ENCODE measurements at regions not wholly inside any gene's neighbourhood (a gene's known extent, or its start where the extent isn't known, plus 50 kb on each side); places are given as distances from the start of the nearest gene placed in this dataset.

DNA sequence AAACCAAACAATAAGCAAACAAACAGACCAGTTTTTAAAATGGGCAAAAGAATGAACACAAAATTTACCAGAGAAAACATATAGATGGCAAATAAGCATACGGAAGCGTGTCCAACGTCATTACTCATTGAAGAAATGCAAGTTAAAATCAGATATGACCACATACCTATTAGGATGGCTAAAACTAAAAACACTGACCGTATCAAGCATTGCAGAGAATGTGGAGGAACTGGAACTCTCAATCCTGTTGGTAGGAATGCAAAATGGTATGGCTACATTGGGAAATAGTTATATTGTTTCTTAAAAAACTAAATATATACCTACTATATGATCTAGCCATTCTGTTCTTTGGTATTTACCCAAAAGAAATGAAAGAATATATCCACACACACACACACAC is 129.4 kb upstream of the ACO1 start:
- DNase-seq (ENCODE audit: low read depth in 2 of 3, low spot score in 1 of 3) = no peak

DNA sequence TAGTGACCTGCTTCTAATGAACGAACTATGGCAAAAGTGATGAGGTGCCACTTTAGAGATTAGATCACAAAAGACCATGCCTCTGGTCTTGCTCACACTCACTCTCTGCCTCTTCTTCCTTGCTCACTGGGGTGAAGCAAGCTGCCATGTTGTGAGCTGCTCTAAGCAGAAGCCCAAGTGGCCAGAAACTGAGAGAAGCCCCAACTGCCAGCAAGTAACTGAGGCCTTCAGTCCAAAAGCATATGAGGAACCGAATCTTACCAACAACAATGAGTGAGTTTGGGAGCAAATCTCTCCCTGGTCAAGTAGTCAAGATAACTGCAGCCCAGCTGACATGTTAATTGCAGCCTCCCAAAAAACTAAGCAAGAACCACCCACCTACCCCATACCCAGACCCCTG is 126.0 kb upstream of the ACO1 start:
- DNase-seq (ENCODE audit: low read depth in 2 of 3, low spot score in 1 of 3) = no peak

DNA sequence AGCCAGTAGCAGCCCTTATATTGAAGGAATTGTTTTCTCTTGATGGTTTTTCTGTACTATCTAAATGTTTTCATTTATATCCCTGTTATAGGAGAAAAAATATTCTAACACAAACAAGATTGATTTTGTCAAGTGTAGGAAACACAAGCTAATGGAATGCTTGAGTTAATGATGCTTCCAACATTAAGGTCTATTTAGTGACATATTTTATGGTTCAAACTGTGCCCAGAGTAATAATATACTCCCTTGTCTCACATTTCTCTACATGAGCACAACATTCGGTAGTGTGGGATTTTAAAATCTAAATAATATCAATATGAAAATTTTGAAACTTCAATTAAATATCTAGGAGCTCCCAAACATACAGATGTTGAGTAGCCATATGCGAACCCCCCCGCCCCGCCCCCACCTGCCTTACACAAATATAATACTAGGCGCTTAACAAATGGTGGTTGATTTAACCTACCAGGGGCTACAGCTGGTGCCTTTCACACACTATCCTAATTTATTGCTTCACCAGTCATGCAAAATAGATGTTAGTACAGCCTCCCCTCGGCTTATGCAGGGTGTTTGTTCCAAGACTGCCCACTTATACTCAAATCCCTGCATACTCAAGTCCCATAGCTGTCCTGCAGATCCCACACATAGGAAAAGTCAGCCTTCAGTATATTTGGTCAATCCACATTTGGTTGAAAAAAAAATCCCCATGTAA is 124.1 kb upstream of the ACO1 start:
- no peak for DNase-seq (ENCODE audit: low read depth in 2 of 3, low spot score in 1 of 3)

DNA sequence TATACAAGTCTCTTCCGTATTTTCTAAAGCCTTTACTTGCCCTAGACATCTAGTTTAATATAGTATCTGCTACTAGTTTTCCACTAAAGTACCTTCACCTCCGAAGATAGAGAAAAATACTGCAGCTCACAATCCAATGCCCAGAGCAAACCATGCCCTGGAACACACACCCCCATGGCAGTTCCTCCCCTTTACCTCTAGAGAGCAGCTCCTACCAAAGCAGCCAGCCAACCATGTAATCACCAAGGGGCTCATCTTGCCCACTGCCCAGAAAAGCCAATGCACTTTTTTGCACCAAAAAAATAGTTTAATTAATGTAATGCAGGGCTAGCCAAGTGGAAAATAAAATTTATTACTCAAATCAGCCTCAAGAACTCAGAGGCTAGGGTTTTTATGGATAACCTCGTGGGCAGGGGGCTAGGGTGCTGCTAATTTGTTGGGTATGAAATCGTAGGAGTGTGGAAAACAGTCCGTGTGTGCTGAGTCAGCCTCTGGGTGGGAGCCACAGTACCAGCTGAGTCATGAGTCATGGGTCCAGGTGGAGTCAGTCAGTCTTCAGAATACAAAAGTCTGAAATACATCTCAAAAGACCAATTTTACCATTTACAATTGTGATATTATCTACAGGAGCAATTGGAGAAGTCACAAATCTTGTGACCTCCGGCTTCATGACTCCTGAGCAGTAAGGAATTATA is 120.1 kb upstream of the ACO1 start:
- DNase-seq (ENCODE audit: low read depth in 2 of 3, low spot score in 1 of 3) = no peak

DNA sequence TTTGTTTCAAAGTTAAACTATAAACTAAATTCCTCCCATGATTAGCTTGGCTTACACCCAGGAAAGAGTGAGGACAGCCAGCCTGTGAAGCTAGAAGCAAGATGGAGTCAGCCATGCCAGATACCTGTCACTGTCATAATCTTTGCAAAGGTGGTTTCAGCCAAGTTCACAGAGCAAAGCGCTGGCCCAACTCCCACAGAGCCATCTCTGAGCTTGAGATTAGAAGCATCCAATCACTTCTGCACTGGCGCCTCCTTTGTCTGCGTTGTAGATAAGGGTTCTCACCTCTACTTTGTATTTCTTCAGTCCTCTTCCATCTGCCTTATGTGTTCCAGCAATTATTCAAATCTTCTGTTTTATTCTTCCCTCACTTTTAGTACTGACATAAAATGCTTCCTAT is 119.4 kb upstream of the ACO1 start:
- DNase-seq (ENCODE audit: low read depth in 2 of 3, low spot score in 1 of 3) = no peak

DNA sequence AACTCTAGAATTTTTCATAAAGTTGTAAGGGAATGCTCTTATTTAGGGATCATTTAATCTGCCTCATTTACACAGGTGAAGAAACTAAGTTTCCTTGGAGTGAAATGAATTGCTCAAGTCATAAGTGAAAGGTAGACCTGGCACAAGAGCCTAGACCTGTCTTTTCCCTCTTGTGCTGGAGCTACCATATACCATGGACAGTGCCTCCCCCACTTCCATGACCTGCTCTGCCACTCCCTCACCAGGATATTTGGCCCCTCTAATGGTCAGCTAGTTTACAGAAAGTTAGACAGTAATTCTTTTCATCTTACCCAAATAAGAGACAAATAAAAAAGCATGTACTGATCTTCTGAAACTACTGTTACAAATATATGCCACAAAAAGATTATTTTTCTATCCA is 105.5 kb upstream of the ACO1 start:
- DNase-seq (ENCODE audit: low read depth in 2 of 3, low spot score in 1 of 3) = no peak

DNA sequence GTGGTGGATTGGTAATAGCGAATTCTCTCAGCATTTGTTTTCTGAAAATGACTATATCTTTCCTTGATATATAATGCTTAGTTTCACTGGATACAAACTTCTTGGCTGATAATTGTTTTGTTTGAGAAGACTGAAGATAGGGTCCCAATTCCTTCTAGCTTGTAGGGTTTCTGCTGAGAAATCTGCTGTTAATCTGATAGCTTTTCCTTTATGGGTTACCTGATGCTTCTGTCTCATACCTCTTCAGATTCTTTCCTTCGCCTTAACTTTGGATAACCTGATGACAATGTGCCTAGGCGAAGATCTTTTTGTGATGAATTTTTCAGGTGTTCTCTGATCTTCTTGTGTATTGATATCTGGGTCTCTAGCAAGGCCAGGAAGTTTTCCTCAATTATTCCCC is 94.7 kb upstream of the ACO1 start:
- DNase-seq (ENCODE audit: low read depth in 2 of 3, low spot score in 1 of 3) = no peak

DNA sequence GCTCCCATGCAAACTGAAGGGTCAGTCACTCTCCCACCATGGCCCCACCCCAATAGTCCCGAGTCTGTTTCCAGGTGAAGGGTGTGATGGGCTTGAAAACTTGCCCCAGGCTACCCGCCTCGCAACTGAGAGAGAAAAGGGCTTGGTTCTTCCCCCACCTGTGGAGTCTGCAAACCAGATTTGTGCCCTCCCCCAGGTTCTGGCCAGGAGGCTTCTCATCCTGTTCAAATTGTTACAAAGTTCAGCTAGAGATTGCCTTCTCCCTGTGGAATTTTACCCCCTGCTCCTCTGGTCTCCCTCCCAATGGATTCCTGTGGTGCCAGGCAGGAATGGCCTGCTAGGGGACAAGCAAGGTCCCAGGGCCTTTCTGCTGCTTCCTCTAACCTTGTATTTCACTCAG is 93.1 kb upstream of the ACO1 start:
- no peak for DNase-seq (ENCODE audit: low read depth in 2 of 3, low spot score in 1 of 3)

DNA sequence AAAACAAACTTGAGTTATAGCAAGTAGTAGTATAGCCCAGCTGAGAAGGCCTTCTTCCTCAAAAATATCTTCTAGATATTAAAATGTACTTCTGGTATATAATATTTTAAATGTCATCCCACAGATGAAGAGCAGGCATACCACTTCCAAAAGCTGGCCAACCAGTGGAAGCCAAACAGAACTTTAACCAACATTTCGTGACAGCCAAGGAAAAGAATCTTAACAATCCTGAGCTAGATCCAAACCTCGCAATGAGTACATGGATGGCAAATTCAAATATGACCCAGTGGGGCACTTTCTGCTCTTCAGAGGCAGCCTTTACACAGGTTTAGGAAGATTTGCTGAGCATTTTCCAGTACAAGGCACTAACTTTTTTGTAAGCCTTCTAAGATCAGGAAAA is 91.8 kb upstream of the ACO1 start:
- DNase-seq (ENCODE audit: low read depth in 2 of 3, low spot score in 1 of 3) = no peak

DNA sequence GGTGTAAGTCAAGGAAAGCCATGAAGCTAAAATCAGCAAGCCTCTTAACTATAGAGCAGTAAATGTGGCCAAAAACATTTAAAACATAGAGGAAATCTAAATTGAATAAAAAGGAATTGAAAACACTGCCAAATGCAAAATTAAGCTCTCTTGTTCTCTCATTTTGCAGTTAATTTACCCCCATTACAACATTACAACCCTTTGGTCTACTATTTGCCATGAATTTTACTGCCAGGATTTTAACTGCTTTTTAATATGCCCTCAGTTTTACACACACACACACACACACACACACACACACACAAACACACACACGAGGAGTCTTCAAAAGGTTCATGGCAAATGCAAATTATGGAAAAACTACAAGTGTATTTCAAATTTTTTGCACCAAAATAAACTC is 91.4 kb upstream of the ACO1 start:
- no peak for DNase-seq (ENCODE audit: low read depth in 2 of 3, low spot score in 1 of 3)

DNA sequence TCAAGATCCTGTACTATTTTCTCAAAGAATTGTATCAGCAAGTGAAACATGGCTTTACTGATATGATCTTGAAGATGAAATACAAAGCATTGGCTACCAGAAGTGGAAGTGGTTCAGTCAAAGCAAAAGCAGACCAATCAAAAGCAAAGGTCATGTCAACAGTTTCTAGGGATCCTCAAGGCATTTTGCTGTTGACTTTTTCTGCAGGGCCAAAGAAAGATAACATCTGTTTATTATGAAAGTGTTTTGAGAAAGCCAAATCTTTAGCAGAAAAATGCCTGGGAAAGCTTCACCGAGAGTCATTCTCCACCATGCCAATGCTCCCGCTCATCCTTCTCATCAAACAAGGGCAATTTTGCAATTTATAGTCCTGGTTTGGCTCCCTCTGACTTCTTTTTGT is 90.3 kb upstream of the ACO1 start:
- DNase-seq (ENCODE audit: low read depth in 2 of 3, low spot score in 1 of 3) = no peak

DNA sequence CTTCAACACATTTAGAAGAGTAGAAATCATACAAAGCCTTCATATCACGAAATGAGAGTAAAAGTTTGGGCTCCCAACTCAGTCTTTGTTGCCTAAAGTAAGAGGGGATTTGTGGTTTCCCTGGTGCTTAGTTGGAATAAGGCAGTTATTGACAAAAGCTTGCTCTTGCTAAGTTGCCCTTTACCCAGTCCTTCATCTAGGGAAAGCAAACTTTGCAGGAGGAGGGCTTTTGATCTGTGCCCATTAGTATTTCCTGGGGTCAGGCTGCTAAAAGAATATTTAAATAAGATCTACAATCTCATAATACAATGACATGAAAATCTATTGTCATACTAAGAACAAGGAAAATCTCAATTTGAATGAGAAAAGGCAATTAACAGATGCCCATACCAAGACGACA is 84.1 kb upstream of the ACO1 start:
- DNase-seq (ENCODE audit: low read depth in 2 of 3, low spot score in 1 of 3) = no peak

DNA sequence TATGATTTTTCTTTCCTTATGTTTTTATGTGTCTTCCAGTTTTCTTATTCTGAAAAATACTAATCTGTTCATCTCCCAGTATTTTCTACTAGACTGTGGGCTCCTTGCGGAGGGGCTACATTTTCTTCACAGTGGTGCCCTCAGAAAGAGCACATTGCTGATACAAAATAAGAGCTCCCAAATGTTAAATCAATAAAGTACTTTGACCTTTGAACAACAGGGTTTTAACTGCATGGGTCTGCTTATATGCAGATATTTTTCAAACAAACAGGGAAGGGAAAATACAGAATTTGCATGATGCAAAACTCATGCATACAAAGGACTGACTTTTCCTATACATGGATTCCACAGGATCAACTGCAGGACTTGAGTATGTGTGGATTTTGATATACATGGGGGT is 79.9 kb upstream of the ACO1 start:
- DNase-seq (ENCODE audit: low read depth in 2 of 3, low spot score in 1 of 3) = no peak

DNA sequence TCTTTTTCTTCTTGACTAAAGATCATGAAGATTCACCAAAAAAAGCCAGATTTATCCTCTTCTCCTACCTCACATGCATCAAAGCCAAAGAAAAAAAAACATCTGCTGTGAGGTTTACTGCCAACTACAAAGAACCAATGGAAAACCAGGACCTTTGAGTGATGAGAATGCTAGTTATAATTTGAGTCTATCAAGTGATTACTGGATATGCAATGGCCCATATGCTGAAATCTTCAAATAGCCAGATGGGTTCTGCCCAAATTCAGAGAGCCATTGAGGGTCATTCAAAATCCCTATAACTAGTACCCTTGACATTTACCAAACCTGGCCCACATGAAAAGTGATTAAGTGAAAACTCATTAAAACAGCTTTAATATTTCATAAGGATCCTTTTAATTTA is 78.4 kb upstream of the ACO1 start:
- DNase-seq (ENCODE audit: low read depth in 2 of 3, low spot score in 1 of 3) = no peak

DNA sequence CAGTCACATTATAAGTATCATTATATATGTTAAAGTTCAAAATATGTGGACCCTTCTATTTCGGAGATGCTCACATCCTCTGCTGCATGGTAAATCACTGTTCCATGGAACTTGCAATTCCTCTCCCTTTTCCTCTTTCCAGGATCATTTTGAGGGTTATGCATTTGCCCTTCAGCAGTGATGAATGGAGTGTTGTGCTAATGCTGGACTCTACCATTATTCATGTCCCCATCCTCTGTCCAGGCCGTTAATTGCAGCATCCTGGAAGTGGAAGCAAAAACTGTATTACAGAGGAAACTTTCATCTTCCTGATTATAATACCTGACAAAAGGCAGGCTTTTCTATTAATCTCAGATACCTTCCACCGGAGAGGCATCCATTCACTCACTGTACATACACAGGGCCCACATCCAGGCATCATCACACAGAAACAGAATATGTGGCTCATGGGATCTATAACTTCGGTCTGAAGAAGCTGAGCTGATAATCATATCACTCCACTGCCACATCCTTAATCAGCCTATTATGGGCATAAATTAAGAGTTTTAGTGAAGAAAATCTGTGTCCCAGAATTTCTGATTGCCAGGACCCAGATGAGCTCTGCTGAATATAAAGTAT is 65.0 kb upstream of the ACO1 start:
- DNase-seq (ENCODE audit: low read depth in 2 of 3, low spot score in 1 of 3) = no peak

DNA sequence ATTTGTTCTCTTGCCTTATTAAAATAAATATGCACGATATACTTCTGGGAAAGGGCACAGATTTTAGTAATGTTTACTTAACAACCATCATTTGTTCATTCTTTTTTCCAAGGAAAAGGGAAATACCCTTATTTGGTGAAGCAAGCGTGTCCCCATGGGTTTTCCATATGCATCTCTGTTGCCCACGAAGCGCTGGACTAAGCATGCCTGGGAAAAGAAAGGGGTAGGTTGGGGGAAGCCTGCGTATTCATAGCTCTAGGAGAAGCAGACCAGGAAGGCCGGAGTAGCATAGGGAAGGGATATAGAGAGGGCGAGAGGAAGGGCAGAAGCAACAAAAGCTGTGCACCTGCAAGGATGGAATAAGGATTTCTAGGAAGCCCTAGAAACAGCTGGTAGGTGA is 61.8 kb upstream of the ACO1 start:
- DNase-seq (ENCODE audit: low read depth in 2 of 3, low spot score in 1 of 3) = no peak

DNA sequence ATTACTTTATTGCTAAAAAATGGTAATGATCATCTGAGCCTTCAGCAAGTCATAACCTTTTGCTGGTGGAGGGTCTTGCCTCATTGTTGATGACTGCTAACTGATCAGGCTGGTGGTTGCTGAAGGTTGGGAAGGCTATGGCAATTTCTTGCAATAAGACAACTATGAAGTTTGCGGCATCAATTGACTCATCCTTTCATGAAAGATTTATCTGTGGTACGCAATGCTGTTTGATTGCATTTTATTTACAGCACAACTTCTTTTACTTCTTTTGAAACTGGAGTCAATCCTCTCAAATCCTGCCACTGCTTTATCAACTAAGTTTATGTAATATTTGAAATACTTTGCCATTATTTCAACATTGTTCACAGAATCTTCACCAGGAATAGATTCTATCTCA is 58.3 kb upstream of the ACO1 start:
- DNase-seq (ENCODE audit: low read depth in 2 of 3, low spot score in 1 of 3) = no peak

DNA sequence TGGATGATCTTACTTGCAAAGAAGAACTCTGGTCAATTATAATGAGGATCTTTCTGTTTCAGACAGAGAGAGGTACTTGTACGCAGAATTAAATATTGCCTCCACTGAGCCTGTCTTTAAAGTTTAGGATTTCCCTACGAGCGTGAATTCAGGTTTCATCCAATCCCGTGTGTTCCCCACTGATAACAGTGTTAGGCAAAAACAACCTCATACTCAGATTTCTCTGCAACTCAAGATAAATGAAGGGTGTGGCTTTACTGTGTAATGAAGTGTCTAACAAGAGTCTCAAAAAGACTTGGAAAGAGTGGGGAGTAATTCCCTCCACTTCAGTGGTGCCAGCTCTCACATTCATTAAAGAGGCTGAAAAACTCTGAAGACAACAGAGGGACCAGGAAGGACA is 53.2 kb upstream of the ACO1 start:
- DNase-seq (ENCODE audit: low read depth in 2 of 3, low spot score in 1 of 3) = no peak

DNA sequence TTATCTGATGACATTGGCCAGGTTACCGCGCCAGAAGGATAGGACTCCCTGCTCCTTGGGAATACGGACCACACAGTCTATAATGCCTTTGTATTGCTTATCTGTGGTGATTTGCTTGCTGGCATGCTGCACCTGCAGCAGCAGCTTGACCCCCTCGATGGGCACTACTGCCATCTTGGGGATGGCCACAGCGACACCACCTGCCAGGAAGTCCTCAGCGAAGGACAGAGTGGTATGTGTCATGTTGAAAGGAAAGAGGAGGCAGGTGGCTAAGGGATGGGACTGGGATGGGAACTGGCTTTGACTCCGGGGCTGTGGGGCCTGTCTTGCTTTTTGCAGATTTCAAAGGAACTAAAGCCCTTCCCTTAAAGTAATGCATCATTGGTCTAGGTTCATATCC is 50.3 kb upstream of the ACO1 start:
- no peak for DNase-seq (ENCODE audit: low read depth in 2 of 3, low spot score in 1 of 3)
